Uterus (tissue), 2 donors: ENCODE measurements at regions not wholly inside any gene's neighbourhood (a gene's known extent, or its start where the extent isn't known, plus 50 kb on each side); places are given as distances from the start of the nearest gene placed in this dataset.

Source experiments
- CTCF ChIP-seq, 4 experiments: fragments of 200-600 bp in 2 of 4; fragments of 450-650 bp in 2 of 4; sonication (generic) in 2 of 4; IDR thresholded peaks; one replicate each; pipeline ENCODE4 v1.5.1; 2016 to 2019; ENCODE audit warnings: antibody characterized with exemption in 4 of 4, mild to moderate bottlenecking in 2 of 4, moderate library complexity in 1 of 4
- POLR2A ChIP-seq, 2 donors: fragments of 450-650 bp; IDR thresholded peaks; one replicate each; pipeline ENCODE4 v1.6.1; 2016; ENCODE audit warnings: antibody characterized with exemption in 2 of 2, mild to moderate bottlenecking in 1 of 2, moderate library complexity in 1 of 2

DNA sequence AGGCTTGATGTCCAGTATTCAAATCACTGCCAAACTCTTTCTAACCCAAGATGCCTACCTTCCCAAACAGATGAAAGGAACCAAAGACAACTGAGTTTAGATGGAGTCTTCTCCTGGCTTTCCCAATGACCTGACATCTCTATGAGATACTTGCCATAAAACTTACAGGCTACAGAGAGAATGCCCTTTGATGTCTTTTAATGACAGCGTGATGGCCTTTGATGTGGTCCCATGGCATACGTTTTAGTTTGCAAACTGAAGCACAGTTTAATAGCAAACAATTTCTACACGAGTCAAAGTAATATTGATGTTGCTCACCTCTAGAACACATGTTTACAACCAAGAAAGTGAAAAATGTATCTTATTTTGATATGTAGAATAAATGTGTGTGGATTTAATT, 73.2 kb downstream of the ZIC4 start:
- TF ChIP-seq CTCF (IDR thresholded peaks at IDR 0.05) (no peak), POLR2A (IDR thresholded peaks at IDR 0.05) (no peak)
